Tibial nerve (tissue), 3 donors: ENCODE measurements at regions not wholly inside any gene's neighbourhood (a gene's known extent, or its start where the extent isn't known, plus 50 kb on each side); places are given as distances from the start of the nearest gene placed in this dataset.

Experiments
- POLR2A ChIP-seq, 2 donors: fragments of 450-650 bp; IDR thresholded peaks; one replicate each; pipeline ENCODE4 v1.6.1; 2017; ENCODE audit warnings: antibody characterized with exemption in 2 of 2, mild to moderate bottlenecking in 2 of 2, moderate library complexity in 2 of 2
- TF ChIP-seq, protein P1 (sequence below), 5 experiments: fragments of 200-600 bp in 3 of 5; fragments of 450-650 bp in 2 of 5; sonication (generic) in 3 of 5; IDR thresholded peaks; one replicate each; pipeline ENCODE4 v1.5.1; 2016 to 2019; ENCODE audit warnings: antibody characterized with exemption in 5 of 5, mild to moderate bottlenecking in 3 of 5, moderate library complexity in 2 of 5

DNA sequence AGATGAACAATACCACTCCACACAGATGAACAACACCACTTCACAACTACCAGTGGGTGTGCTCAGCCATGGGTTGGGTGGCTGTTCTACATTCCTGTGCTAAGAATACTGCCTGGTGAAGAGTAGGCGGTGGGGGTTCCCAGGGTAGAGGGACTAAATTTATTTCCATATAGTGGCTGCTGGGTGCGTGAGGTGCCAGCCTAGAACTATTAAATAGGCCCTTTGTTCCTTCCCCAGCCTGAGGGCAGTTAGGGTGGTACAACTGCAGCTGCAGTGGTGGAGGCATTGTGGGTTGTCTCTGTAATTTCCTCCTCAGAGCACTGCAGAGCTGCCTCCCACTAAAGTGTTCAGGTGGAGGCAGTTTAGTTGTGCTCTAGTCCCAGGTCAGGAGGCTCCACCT, 618.4 kb downstream of the MMUT start:
- TF ChIP-seq, protein P1, sequence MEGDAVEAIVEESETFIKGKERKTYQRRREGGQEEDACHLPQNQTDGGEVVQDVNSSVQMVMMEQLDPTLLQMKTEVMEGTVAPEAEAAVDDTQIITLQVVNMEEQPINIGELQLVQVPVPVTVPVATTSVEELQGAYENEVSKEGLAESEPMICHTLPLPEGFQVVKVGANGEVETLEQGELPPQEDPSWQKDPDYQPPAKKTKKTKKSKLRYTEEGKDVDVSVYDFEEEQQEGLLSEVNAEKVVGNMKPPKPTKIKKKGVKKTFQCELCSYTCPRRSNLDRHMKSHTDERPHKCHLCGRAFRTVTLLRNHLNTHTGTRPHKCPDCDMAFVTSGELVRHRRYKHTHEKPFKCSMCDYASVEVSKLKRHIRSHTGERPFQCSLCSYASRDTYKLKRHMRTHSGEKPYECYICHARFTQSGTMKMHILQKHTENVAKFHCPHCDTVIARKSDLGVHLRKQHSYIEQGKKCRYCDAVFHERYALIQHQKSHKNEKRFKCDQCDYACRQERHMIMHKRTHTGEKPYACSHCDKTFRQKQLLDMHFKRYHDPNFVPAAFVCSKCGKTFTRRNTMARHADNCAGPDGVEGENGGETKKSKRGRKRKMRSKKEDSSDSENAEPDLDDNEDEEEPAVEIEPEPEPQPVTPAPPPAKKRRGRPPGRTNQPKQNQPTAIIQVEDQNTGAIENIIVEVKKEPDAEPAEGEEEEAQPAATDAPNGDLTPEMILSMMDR (IDR thresholded peaks at IDR 0.05), result no peak
- no peak for TF ChIP-seq POLR2A (IDR thresholded peaks at IDR 0.05)
